HG03457 (cell line): ENCODE measurements at regions not wholly inside any gene's neighbourhood (a gene's known extent, or its start where the extent isn't known, plus 50 kb on each side); places are given as distances from the start of the nearest gene placed in this dataset.

ENCODE experiments used
- ATAC-seq: cut with Tn5 transposase; IDR thresholded peaks from one replicate; pipeline ENCODE4 v1.9.1; 2021; ENCODE audit warnings: moderate number of reproducible peaks; ENCODE audit not compliant: unreplicated experiment

DNA sequence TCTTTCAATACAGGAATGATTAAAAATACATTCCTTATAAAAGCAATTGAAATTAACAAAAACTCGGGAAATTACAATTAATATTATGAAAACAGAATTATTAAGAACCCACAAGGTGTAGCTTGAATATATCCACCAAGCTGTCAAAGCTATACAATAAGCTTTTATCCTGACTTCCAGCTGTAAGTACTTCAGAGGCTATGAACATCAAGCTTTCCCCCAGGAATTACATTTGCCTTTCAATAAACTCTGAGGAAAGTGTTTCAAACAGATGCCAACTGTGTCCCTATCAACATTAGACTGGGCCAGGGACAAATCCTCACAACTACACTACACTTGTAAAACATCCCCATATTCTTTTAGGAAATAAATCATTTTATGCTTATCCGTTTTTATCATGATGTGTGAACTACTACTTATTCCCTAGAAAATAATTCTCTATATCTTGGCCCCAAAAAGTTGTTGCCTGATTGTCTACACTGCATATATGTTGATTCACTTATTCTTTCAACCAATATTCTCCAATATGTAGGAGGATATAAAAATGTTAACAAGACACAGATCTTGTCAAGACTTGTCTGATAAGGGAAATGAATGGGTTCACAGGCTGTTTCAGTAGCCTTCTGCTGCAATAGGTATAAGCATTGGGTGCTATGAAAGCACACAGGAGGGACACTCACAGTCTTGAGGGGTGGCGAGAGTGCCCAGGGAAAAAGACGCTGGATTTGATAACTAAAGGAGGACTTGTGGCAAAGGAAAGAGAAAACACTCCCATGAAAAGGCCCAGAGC, 494.1 kb downstream of the CENPC start:
- no peak for ATAC-seq

DNA sequence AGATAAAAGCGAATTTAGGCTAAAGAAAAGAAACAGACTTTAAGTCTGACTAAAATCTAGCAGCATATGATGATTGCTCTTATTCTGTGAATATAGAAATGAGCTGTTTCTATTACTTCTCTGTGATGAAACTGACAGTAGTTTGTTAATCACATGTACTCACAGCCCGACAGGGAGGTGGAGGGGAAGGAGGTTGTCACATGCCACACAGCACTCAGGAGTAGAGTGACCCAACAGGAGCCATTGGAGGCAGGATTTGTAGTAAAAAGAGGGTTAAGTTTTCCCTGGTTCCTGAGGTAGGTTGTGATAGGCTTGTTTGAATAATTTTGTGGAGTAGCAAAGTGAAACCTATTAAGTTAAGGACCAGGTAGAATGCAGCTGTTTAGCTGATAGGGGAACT, 495.9 kb downstream of the CENPC start:
- no peak for ATAC-seq

DNA sequence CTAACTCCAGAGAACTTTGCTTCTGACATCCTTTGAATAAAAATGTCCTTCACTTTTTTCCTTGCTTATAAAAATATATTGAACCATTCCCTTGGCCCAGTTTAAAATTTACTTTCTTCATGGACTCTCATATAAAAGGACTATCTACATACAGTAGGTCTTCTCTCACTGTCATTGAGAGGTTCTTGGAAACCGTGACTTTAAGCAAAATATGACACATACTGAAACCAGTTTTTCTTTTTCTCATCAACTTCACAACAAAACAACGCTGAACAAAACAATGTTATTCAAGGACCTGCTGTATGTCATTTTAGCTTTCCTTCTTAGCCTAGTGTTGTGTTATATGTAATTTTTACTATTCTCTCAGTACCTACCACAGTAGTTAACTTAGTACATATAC, 496.8 kb downstream of the CENPC start:
- no peak for ATAC-seq

DNA sequence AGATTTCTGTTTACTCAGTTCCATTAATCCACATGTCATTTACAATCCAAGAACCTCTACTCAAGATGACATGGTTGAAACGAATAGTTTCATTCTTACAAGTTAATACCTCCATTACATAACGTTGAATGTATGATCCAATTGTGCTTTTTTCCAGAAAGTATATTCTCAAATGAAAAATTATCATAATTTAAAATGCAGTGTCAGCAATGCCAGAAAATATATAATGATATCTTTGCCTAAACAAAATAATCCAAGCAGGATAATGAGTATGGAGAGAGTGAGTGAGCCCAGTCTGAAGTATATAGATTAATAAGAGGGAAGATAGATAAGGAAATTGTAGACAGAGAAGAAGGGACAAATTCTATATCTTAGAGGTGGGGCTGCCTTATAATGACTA, 505.0 kb downstream of the CENPC start:
- no peak for ATAC-seq

DNA sequence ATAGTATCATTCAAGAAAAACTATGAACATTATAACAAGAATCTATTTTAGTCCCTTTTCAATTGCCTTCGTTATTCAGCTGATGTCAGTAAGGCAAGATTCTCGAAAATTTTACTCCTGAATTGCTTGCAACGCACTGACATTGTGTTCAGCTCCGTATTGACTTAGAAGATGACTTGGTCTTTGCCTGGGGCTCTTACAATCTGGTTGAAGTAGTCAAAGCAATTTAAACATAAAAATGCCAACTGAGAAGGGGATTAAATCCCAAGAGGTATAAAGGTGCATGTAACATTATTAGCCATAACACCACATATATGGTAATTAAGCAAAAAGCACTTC, 507.1 kb downstream of the CENPC start:
- no peak for ATAC-seq

DNA sequence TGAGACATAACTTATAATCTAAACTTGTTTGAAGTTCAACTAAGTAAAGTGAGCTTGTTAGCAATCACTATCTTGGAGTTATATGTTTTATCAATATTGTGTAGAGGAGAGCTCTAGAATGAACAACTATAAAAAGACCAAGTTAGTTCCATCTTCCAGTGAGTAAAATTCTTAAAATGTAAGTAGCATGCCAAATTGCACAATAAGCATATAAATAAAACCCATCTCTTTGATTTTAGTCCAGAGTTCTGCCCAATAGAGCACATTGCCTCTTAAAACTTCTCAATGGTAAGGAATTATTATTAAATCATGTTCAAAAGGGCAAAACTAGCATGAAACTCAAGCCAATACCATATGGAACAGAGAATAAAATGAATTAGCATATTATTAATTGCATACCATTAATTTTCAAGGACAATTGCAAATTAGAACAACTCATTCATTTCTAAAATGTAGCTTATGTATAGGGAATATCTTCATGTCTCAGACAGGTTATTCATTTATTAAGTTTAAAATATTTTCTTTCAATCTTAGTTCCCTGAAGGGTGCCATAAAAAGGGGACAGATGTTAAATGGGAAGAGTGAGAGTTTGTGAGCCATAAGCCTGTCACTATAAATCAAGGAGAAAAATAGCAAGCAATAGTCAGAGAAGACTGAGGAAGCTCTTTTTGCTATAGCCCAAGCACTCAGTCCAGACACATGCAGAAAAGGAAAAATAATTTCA, 507.6 kb downstream of the CENPC start:
- ATAC-seq: no peak

DNA sequence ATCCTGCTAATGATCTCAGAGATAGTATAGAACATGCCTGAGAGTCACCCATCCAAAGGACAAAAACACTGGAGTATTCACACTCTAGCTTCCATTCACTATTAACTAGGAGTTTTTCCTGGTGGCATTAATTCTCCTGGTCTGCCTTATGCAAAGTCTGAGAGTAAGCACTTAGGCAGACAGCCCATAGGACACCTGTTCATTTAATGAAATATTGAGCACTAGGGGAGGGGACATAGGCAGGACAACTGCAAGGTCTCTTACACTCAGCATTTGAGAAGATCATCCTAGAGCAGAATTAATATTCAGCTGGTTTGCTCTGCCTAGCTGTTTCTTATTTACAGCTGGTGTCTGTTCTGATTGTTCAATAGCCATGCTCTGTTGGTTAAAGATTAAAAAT, 508.5 kb downstream of the CENPC start:
- no peak for ATAC-seq

DNA sequence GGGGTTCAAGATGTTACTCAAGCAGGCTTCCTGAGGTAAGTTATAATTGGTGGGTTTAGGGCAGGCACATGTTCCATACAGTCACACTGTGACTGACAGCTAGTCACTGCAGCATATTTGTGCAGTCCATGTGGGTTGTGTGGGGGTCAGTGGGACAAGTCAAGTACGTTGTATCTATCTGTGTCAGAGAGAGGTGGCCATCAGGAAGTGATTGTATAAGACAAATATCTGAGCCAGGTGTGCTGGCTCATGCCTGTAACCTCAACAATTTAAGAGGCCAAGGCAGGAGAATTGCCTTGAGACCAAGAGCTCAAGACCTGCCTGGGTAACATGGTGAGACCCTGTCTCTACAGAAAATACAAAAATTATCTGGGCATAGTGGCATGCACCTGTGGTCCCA, 509.3 kb downstream of the CENPC start:
- ATAC-seq: no peak

DNA sequence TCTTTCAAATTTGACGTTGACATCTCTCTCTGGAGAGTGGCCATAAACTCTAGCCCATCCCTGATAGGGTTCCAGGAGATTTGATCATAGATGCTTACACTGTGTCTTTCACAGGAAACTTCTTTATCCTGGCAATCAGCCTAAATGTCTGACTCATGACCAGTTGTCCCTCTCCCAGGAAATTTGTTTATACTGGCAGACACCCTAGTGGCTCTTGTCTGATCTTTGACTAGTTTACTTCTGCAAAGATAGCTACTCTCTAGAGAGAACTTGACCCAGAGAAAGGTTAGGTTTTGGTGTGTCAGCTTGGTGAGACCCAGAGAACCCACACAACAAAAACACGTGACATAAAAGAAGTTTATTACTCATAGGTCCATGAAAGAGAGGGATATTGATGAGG, 509.8 kb downstream of the CENPC start:
- no peak for ATAC-seq

DNA sequence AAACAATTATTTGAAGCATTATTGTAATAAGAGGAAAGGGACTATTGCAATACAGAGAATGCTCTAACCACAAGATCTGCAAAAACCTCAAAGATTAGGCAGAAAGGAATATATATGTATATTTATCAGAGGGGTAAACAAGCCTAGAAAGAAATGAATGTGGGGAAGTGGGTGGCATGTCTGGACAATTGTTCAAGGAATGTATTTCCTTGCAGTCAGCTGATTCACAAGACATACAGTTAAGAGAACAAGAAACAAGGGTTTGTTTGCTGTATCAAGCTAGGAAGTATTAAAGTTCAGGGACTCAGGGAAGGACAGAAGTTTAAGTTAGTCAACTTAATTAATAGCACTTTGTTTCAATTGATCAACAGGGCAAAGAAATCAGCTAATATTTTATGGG, 514.7 kb downstream of the CENPC start:
- ATAC-seq: no peak

DNA sequence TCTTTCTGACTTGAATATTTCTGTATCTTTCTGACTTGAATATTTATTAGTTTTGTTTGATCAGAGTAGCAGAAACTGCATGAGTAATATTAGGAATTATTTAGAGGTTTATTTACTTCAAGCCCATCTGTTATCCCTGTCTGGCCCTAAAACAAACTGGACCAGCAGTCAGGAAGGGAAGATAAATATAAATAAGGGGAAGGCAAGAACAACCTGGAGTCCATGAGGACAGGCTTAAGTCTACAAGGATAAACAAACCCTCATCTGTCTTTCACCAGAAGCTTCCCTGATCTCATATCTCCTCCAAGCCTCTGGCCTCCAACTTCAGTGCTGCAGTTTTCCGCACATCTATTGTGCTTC, 524.9 kb downstream of the CENPC start:
- no peak for ATAC-seq

DNA sequence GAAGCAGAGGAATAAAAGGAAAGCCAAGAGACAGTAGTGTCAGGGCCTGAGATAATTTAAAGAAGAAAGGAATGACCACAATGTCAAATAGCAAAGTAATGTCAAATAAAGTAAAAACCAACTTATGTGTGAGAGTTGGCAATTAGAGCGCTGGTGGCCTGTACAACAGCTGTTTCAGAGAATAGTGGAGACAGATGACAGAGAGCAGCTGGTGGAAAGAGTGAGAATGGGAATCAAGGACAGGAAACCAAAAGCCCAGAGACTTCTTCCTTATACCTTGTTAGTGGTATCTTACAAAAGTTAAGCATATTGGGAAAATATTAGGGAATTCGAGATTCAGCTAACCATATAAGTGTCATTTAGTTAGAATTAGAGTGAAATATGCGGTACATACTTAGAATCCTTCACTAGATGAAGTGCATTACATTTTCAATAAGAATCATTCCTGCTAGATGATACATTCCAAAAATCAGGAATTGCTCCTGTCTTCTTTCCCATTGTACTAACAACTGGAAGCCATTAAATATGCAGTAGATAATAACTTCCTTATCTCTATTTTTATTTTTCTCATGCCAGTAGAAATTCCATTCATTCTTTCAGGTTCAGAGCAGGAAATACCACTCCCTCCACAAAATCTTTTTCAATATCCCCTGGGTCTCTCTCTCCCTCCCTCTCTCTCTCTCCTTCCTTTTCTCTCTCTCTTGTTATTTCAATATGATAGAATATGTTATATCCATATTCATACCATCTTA, 525.4 kb downstream of the CENPC start:
- no peak for ATAC-seq

DNA sequence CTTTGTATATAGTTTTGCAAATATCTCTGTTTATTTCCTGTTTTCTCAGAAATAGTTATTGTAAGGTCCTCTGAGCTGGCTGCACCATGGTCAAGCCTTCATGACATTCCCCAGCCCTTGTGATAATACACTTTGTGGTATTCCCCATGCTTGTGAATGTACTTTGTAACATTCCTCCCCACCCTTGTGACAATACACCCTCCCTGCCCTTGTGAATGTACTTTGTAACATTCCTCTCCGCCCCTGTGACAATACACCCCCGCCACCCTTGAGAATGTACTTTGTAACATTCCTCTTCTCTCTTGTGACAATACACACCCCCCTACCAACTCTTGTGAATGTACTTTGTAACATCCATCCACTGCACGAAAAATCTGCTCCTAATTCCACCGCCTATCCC, 530.7 kb downstream of the CENPC start:
- ATAC-seq: no peak

DNA sequence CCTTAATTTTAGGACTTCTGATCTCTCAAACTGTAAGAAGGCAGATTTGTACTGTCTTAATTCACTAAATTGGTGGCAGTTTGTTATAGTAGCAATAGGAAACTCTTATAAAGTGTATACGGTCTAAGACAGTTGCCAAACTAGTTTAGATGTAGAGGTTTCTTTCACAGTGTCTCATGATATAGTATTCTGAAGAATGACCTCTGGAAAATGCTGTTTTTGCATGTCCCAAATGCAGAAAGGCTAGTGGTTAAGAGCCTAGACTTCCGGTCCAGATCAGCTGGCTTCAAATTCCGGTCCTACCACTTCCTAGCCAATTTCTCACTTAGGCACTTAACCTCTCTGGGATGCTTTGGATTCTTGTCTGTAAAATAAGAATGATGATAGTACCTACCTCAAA, 538.5 kb downstream of the CENPC start:
- ATAC-seq: no peak

DNA sequence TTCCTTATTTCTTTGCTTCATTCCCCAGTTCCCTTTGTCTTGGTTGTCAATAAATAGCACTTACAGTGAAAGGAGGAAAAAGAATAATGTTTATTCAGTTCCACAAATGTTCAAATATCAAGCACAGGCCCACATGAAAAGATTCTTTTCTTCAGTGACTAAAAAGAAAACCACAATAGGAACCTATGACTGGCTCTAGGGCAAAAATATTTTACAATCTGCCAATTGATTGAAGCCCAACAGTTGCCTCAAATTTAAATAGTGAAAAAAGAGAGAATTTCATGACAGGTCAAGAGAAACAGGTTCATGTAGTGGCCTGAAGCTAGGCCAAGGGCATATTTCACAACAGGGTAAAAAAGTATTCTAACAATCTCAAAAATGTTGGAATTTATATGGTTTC, 553.8 kb downstream of the CENPC start:
- no peak for ATAC-seq

DNA sequence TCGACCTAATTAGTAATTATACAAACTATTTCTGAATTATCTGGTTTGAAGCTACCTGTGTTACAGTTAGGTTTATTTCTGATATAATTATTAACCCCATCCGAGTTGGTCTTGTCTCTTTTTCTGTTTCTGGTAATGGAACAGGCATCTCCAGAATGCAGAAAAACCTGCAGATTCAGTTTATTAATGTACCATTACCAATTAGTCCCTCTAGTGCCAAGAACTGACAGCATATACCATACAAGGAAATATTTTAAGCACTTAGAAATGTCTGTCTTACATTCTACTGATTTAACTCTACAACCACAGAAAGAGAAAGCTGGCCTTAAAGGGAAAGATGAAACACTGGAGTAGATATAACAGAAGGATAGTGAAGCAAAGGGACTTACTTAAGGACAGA, 570.6 kb downstream of the CENPC start:
- ATAC-seq: no peak

DNA sequence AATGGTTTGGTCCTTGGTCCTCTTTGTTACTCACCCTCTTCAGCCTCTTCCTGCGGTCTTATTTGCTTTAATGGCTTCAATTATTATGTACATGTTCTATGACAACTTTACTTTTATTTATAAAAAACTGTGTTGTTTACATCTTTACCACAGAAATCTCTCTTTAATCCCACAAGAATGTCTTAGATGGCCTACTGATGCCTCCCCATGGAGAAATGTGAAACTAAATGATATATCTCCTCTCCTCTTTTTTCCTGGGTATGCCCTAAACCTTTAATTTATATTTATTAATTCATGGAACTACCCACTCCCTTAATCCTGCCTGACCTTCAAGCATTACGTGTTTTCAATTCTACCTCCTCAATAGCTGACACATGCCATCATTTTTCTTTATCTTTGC, 573.2 kb downstream of the CENPC start:
- ATAC-seq: no peak

DNA sequence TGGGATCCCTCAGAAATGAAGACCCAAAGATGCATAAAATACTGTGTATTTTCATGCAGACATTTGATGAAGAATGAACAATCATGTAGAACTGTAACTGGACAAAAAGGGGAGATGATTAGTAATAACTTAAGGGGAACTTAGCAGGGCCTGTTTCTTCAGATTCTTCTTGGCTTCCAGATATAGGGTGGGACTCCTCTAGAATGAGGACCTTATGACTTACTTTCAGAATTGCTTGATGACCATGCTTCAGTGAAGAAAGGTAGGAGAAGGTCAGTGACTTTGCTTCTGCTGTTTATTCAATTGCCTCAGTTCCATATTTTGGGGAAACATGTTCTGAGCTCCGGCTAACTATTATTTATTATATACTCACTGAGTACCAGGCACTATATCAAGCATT, 580.8 kb downstream of the CENPC start:
- no peak for ATAC-seq

DNA sequence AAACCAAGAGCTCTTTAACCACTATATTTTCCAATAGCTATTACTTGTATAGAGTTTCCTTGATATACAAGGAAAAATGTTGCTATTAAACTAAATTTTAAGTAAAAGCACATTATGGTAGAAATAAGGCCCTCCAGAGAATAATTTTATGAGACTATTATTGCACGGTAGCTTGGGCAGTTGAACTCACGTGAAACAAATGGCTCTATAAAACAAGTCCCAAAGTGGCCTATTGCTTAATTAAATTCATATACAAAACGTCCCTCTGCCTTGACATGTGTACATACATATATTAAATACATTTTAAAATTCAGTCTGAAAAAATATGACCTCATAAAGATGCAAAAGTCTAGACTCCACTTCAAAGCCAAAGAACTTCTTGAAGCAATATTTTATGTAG, 582.2 kb downstream of the CENPC start:
- no peak for ATAC-seq

DNA sequence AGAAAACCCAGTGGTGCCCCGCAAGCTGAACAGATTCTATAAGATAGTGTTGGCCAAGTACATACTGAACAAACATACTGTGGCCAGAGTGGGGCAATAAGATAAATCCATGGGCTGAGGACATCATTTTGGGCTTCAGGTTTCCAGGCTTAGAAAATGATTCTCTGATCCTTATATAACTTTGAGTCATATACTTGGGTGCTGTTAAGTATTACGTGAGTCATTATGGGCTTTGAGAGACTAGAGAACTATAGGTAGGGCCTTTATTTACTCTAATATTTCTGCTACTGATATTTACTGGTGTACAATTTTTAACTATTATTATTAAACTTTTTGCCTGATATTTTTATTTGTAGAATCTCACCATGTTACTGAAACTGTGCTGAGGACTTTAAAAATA, 586.1 kb downstream of the CENPC start:
- ATAC-seq: no peak

DNA sequence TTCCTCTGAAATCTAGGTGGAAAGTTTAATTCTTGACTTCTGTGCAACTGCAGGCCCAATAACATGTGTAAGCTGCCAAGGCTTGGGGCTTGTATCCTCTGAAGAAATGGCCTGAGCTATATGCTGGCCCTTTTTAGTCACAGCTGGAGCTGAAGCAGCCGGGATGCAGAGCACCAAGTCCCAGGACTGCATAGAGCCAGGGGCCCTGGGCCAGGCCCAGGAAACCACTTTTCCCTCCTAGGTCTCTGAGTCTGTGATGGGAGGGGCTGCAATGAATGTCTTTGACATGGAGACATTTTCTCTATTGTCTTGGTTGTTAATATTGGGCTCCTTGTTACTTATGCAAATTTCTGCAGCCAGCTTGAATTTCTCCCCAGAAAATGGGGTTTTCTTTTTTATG, 588.5 kb downstream of the CENPC start:
- no peak for ATAC-seq

DNA sequence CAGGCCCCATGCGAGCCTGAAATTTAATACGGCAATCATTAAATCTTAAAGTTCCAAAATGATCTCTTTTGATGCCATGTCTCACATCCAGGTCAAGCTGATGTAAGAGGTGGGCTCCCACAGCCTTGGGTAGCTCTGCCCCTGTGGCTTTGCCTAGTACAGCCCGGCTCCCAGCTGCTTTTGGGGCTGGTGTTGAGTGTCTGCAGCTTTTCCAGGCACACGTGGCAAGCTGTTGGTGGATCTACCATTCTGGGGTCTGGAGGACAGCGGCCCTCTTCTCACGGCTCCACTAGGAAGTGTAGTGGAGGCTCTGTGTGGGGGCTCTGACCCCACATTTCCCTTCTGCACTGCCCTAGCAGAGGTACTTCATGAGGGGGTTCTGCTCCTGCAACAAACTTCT, 588.9 kb downstream of the CENPC start:
- ATAC-seq: no peak
